Epidermal melanocyte (primary cell): ENCODE measurements at regions not wholly inside any gene's neighbourhood (a gene's known extent, or its start where the extent isn't known, plus 50 kb on each side); places are given as distances from the start of the nearest gene placed in this dataset.

Experiments
- DNase-seq: peaks from one replicate; pipeline ENCODE4 v3.0.0; 2011; ENCODE audit warnings: low spot score; ENCODE audit not compliant: insufficient read length

- DNase-seq = no peak
Measured at GRCh38 chr4:138666366-138666765, 349.2 kb upstream of the NOCT start.

GRCh38 chr4:138665851-138666250 is 349.7 kb upstream of the NOCT start:
- DNase-seq = no peak

GRCh38 chr4:138663883-138664282 is 351.7 kb upstream of the NOCT start:
- DNase-seq = no peak

- no peak for DNase-seq
Measured at GRCh38 chr4:138659812-138660316, 355.7 kb upstream of the NOCT start.

- DNase-seq = no peak
Measured at GRCh38 chr4:138659037-138659811, 356.4 kb upstream of the NOCT start.

DNA sequence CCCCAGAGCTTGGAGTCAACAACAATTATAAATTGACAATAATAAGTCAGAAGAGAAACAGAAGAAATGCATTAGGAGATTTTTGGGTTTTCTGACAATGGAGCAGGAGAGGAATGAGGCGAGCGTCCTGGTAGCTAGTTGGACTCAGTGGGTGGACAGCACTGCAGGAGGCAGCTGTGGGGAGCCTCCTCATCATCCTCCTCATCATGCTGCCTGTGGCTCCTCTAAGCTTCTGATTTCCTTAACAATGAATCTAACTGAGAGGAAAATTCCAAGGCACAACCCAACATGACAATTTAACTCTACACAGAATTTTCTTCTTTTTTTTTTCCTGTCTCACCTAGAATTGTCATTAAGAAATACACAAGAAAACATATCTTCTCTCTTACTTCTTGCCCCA is 357.1 kb upstream of the NOCT start:
- DNase-seq = no peak

- no peak for DNase-seq
Measured at GRCh38 chr4:138656990-138657389, 358.6 kb upstream of the NOCT start.

- DNase-seq = no peak
Measured at GRCh38 chr4:138655985-138656384, 359.6 kb upstream of the NOCT start.

DNA sequence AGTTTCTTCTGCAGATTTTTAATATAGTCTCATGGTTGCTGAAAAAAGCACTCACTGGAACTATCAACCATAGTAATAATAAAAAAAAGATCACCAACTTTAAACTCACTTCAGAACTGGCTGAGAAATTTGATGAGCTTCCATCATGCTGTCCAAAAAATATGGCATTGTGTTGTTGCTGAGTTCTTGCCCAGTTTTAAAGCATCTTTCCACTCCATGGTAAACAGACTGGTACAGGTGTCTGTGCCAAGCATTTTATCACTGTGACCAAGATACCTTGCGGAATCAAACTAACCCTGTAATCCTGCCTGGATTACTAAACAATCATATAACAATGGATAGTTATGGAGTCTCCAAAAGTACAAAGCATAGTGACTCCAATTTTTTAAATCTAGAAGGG is 360.3 kb upstream of the NOCT start:
- no peak for DNase-seq

DNA sequence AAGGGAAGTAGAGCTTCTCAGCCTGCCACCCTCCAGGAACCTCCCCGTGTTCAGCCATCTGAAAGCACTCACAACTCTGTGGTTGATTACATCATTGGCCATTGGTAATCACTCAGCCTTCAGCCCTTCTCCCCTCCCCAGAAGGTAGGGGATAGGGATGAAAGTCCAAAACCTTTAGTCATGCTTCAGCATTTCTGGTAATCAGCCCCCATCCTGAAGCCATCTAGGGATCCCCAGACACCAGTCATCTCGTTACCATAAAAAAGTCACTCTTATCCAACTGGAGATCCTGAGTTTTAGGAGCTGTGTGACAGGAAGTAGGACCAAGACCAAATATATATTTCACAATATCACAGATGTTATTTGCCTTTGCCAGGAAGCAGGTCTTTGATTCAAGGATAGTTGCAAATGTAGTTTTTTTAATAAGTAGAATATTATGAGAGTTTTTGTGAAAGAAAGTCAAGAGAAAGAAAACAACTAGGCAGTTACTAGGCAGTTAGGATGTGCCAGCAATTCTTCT is 364.6 kb upstream of the NOCT start:
- DNase-seq = no peak

- no peak for DNase-seq
Measured at GRCh38 chr4:138650495-138650894, 365.1 kb upstream of the NOCT start.

- no peak for DNase-seq
Measured at GRCh38 chr4:138647433-138647832, 368.1 kb upstream of the NOCT start.

DNA sequence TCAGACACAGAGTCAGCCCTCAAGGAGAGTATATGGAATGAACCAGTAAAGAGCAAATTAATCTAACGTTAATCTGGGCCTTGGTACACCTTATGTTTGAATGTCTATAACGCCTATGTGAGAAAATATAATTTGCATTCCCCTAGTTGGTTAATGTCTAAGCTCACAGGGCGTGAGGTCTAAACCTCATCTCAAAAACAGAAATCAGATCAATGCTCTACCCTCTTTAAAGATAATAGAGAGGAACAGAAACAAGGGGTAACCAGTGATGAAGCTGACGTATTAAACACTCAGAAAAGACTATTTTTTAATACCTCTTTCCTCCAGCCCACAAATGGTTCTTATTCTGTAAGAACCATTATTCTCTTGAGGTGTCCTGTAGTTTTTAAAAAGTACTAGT is 369.2 kb upstream of the NOCT start:
- no peak for DNase-seq

DNA sequence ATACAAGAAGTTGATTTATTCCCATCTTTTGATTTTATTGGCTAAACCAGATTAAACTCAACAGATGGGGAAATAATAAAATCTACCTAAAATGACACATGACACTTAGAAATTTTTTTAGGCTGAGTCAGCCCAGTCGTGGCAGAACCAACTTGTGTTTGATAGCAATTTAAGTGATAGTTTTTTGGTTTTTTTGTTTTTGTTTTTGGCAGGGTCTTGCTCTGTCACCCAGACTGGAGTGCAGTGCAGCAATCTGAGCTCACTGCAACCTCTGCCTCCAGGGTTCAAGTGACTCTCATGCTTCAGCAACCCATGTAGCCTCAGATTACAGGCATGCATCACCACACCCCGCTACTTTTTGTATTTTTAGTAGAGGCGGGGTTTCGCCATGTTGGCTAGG is 370.3 kb upstream of the NOCT start:
- DNase-seq = no peak

GRCh38 chr4:138644322-138644721 is 371.3 kb upstream of the NOCT start:
- DNase-seq = no peak

DNA sequence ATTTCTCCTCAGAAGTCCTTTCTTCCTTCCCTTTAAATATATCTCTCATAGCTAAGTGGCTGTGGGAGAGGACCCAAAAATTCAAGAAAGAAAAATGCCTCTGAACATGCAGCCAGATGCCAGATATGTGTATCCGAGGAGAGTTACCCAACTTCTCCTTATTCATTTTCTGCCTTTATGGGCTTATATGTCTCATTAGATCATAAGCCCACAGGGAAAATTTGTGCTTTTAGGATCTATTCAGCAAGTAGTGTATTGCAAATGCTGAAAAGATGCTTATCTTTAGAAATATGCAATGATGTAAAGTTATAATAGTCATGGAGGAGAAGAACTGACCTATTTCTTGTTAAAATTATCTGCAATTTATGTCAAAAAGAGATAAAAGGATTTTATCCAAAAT is 371.8 kb upstream of the NOCT start:
- no peak for DNase-seq

DNA sequence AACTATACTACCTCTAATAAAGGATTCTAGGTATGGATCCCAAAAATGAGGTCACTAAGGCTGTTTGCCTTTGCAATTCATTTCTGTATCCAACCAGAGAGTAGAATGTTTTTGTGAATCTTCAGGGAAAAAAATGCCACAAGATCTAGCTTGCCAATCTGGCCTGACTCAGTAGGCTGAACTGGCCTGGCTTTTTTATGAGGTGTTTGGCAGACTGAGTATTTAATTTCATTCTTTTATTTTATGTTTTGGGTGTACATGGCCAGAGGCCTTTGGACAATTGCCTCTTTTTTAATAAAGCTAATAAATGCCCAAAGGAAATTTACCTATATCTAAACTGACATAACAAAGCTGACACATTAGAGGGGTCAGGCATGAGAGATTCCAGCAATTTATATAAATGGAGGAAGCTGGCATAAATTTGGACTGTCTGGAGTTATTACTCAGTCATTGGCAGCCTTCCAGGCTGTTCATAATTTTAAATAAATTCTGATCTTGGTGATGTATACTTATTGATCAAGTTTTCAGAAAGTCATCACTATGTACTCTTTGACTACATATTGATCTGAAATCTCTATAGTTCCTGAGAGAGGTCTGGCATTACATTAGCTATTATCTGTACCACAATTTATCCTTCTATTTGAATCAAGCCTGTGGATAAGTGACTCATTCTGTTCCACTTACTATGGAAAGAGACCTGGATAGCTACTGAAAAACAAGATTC is 376.4 kb upstream of the NOCT start:
- no peak for DNase-seq

DNA sequence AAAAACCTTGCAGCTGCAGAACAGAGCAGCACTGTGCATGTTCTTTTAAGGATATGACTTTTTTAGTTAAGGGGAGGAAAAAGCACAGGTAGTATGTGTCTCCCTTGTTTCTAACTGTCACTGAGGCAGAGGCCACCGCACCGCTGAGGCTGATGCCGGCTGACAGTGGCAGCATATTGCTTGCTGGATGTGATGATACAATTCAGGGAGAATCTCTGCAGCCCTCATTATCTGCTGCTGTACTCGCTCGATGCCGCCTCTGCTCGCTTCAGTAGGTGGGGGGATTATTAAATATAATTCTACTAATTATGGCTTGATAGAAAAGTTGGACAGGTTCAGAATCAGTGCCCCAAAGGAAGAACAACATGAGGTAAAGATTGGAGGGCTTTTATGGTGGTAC is 378.8 kb upstream of the NOCT start:
- DNase-seq = no peak

DNA sequence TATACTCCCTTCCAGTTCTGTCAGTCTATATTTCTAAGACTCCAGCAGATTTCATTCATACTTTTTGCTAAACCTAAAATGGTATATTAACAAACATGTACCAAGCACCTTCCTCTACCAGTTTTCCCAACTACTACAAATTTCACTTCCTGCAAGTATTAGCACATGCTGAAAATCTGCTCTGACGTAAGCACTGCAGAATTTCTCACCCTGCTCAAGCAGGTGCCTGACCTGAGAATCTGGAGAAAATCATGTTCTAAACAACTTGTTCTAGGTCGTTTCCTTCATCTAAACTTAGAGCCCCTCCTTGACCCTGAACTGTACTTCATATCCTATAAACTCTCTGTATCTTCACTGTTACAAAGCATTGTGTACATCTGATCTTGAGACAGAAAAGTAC is 380.7 kb upstream of the NOCT start:
- no peak for DNase-seq

GRCh38 chr4:138633580-138633904 is 382.0 kb upstream of the NOCT start:
- DNase-seq = no peak

DNA sequence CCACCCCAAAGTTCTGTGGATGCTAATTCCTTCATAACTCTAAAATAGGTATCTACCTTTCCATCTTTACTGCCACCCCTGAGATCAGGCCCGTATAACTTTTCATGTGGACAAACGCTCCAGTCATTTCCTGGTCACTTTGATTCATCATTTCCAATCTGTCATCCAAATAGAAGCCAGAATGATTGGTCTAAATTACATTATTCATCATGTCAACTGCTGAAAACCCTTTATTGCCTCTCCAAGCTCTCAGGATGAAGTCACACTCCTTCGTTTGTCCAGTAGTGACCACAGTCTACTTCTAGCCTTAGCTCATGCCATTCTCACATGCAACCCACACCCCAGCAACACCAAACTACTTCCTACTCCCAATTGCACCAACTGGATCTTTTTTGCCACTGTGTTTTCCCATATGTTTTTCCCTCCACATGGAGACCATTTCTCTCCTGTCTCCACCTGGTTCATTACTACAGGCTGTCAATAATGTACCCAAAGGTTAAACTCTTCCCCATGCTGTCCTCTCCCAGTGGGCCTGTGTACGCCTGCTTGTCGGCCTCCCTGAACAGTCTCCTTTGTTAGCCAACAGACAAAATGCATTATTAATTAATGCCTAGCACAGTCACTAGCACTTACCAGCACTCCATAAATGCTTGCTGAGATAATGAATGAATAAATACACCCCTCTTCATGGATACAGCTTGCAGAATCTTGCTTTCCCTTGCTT is 382.6 kb upstream of the NOCT start:
- DNase-seq = no peak

DNA sequence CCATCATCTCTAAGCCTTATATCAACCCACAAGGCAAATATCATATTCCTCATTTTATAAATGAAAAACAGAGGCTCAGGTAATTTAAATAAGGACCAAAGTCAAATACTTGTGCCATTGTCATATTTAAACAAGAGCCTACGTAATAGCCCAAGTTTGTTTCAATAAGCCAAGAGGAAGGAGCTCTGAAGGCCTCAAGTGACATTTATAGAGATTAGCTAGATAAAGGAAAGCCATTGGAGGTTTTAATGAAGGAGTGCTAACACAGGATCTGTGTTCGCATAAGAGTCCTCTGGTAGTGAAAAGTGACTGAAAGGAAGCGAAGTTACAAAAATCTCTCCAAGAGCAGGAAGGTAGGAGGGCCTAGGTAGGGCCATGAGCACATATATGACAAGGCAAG is 384.9 kb upstream of the NOCT start:
- no peak for DNase-seq
